ENCODE measurements at regions not wholly inside any gene's neighbourhood (a gene's known extent, or its start where the extent isn't known, plus 50 kb on each side); places are given as distances from the start of the nearest gene placed in this dataset.

DNA sequence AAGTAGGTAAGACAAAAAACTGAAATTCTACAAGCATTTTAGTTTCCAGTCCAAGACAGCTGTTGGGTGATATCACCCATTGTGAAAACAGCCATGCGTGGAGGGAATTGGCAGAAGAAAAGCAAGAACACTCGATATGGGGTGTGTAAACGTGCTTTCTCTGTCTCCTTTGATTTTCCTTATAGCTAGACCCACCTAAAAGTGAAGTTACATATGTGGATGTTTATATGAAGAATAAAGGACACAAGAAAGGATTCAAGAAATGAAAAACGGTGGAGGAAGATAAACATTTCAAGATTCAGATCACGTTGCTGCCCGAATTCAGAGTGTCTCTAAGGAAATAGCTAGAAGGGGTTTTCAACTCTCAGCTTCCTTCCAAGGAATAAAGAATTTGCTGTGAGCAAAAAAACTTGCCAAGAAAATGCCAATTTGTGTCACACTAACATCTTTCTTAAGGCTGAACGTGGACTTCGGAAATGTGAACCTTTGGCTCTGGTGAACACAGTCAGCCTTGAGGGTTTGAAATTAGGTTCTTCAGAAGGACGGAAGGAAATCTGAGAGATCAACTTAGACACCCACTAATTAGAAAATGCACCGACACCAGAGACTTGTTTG lies 269.0 kb upstream of the ADAMTS9 start:
- DNase-seq (ENCODE audit: low read depth): no peak

DNA sequence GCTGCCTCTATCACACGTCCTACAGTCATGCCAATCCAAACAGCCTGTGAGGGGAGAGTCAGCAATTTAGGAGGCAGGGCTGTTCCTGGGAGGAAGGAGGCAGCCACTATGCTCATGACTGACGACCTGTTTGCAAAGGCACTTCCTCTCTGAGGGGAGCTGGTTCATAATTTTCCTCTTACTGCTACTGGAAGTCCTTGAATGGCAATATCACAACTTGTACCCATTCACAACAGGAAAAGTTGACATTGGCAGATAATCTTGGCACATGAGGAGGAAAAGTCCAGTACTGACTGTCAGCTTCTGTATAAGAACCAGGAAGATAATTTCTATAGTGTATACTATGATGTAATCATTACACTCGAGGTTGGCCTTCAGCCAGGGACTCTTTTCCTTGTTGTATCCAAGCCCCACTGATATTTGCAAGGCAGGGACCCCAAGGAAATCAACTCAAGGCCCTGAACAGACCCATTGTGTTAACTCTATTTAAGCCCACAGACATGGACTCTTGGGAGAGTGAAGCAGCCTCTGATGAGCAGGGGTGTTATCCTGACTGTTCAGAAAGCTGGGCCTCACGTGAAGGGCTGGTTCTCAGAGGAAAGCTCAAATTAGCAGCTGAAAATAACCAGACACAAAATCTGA lies 267.3 kb upstream of the ADAMTS9 start:
- DNase-seq (ENCODE audit: low read depth): no peak

DNA sequence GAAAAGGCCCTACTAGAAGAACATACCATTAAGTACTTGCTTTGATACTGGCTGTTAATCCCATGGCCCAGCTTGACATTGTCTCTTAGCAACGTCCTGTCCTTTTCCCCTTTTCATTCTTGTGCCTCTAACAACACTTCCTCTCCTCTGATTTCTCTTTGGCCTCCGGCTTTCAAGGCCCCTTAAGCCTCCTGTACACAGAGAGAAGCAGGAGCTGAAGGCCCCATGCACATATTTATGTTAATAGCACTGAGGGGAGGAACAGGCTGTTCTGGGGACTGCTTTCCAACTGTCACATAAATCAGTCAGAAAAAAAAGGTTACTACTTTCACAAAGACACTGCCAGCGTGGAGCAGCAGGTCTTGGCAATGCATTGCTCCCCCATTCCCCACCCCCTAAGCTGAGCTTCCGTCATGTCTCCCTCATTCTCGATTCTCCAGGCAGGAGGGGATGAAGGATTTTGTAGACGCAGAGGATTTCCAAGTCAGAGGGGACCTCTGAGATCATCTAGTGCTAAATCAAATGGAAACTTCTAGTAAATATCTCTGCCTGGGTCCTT lies 257.4 kb upstream of the ADAMTS9 start:
- no peak for DNase-seq (ENCODE audit: low read depth)

DNA sequence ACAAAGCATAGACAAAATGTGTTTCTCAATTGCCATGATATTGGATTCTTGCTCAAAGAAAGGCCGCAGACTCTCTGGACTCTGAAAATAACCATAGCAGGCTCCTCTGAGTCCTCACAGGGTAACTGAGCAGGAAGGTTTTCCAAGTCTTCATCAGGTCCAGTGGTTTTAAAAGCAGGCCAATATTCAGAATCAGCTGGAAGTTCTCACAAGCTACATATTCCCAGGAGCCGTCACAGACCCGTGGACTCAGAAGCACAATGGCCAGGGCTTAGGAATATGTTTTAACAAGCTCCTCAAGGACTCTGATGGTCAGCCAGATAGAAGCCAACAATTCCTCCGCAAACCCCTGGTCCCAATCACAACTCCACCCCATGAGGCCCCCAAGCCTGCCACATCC lies 256.1 kb upstream of the ADAMTS9 start:
- no peak for DNase-seq (ENCODE audit: low read depth)

- no peak for DNase-seq (ENCODE audit: low read depth)
Observed at GRCh38 chr3:64940596-64941348, 253.0 kb upstream of the ADAMTS9 start.

DNA sequence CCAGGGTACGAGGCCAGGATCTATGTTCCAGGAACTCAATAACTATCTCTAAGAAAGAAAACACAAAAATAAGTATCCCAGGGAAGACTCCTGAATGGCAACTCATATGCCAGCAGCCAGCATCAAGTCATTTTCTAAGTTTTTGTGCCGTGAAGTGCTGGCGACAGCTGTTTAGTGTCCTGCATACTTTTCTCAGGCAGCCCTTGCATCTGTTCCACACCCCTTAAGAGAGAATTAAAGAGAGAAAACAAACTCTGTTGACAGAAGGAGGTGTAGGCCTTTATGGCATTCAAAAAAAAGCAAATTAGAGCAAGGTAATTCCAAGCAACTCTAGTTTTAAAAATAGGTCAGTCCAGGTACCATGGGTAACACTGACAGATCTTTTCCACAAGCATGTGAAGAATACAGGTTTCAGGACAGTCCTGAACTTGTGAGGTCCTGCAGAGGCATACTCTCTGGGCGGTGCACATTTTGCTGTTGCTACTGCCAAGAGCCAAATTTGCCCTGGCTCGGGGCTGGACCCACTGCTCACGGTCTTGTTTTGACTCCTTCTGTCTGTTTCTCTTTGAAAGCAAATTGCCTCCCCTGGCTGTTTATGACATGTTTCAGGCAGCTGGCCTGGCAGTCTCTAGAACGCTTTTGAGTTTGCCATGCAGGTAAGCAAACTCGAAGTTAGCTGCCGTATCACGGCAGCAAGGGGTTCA lies 252.1 kb upstream of the ADAMTS9 start:
- peak; percentile 35 for DNase-seq (ENCODE audit: low read depth)

GRCh38 chr3:64939309-64939708 lies 251.5 kb upstream of the ADAMTS9 start:
- DNase-seq (ENCODE audit: low read depth): no peak

DNA sequence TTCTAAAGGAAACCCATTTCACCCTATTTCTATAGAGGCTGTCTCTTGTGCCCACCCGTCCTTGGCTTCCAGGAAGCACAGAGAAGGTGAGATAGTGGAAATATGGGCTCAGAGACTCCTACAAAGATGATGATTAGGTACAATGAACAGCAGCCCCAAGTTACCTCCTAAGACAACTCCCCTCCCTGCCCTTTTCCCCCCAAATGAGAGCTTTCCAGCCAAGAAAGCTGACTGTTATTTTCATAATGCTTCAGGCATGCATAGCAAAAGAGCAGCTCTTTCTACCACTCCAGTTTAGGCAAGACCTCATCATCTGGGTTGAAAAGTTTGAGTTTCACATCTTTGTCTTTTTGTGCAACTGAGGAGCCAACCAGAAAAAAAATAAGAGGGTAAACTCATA lies 248.8 kb upstream of the ADAMTS9 start:
- DNase-seq (ENCODE audit: low read depth): no peak

DNA sequence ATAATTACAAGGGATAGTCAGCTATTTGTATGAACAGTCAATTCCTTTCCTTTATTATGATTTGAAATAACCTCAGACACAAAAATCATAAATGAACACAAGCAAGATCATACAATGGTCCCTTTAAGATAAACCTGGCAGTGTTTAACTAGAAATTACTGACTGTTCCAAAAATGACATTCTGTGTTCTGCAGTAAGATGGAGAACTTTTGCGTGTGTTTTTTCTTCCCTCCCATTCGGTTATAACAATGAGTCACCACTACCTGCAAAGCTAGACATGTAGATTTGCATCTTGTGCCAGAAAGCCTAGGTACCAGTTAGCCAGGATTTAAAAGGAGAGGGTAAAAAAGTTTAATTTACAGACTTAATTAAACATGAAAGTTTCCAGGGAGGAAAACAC lies 248.2 kb upstream of the ADAMTS9 start:
- DNase-seq (ENCODE audit: low read depth): no peak

DNA sequence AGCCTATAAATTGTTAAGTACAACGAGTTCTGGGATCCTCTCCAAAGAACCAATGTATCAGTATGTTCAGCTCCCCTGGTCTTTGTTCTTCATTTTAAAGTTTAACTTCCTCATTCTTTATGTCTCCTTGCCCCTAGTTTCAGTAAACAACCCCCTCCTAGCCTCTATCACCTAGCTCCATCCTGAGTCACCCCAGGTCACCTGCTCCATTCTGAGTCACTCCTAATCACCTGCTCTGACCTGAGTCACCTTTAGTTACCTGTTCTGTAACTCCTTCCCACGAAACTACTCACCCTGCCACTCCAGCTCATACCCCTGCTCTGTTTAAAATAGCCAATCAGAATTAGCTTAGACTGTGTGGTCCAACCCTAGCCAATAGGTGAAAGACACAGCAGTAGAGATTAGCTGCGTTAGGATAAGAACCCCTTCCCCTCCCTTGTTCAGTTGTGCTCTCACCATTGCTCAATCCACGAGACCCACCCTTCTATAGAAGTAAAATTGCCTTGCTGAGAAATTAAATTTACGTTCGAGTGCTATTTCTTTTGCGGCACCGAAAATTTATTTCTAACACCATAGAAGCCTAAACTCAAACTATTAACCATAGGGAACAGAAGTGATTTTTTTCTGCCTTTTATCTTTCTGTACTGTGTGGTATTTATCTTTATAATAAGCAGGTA lies 245.0 kb upstream of the ADAMTS9 start:
- DNase-seq (ENCODE audit: low read depth): no peak

- DNase-seq (ENCODE audit: low read depth): no peak
Observed at GRCh38 chr3:64932016-64932518, 244.3 kb upstream of the ADAMTS9 start.

DNA sequence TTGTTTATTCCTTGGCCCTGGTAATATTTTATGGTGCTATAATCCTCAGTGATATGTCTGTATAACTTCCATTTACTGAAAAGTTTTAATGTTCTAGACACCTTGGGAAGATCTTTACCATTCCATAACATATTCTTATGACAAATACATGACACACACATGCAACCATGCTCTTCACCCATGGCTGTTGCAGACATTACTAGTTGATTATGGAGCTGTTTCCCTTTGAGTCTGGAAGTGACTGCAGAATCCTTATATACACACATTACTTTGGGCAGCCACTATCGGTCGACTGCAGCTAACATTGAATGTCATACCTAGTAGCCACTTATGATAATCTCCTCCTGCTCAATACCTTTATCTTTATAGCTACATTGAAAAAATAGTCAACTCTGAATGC lies 243.1 kb upstream of the ADAMTS9 start:
- DNase-seq (ENCODE audit: low read depth): no peak

DNA sequence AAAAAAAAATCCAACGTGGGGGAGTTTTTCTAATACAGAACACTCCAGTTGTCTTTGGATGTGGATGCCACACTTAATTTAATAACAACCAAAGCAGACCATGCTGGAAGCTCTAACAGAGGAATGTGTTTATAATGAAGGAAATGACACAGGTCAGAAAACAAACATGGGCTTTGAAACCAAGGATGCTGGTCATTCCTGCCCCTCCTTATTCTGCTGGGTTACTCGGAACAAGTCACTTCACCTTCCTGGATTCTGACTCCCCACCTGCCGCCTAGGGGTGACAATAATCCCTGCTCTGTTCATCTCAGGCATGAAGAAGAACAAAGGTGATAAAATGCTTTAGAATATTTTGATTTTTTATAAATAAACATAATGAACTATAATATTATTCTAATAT lies 240.9 kb upstream of the ADAMTS9 start:
- no peak for DNase-seq (ENCODE audit: low read depth)

DNA sequence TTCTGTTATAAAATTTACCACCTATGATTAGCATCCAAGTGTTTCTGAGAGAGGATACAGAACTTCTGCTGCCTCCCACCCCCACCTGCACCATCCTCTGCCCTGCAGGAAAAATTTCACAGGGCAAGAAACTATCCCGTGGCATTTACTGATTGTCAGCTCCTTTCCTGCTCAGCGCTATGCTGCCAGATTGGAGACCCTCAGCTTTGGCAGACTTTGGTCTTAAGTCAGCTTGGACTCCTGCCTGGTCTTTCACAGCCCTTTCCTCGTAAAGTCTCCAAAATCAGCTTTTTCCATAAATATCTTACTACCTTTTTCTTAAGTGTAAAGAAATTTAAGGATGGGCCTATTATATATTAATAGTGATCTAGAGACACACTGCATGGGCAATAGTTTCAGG lies 239.9 kb upstream of the ADAMTS9 start:
- no peak for DNase-seq (ENCODE audit: low read depth)

GRCh38 chr3:64925575-64925974 lies 237.8 kb upstream of the ADAMTS9 start:
- no peak for DNase-seq (ENCODE audit: low read depth)

DNA sequence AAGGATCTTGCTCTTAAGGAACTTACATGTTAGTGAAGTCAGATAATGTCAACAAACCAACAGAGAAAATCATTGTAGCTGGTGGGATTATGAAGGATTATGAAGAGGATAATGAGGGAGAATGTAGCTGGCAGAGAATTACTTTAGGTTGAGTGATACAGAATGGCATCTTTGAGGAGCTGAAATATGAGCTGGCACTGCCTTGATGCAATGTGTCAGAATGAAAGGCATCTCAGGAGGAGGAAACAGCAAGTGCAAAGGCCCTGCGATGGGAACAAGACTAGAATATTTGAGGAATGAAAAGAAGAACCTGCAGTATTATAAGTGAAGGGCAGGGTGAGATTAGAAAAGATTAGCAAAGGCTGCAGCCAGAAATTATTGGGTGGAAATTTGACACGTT lies 237.2 kb upstream of the ADAMTS9 start:
- DNase-seq (ENCODE audit: low read depth): no peak

DNA sequence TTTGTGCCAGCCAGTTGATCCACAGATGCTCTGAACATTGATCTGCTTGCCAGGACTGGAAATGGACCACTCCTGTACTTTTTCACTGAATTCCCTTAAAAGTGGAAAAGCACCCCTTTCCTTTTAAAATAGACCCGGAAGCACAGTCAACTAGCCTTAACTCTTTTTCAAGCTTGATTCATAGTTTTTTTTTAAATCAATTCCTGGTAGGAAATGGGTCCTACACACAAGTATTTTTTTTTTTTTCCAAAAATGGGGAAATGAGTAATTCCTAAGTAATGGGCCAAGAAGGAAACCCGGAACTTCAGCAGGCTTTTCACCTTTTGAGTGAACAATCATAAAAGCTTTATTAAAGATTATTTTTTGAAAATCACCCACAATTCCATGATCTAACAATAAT lies 234.4 kb upstream of the ADAMTS9 start:
- DNase-seq (ENCODE audit: low read depth): no peak

- DNase-seq (ENCODE audit: low read depth): no peak
Observed at GRCh38 chr3:64921281-64922065, 233.7 kb upstream of the ADAMTS9 start.

DNA sequence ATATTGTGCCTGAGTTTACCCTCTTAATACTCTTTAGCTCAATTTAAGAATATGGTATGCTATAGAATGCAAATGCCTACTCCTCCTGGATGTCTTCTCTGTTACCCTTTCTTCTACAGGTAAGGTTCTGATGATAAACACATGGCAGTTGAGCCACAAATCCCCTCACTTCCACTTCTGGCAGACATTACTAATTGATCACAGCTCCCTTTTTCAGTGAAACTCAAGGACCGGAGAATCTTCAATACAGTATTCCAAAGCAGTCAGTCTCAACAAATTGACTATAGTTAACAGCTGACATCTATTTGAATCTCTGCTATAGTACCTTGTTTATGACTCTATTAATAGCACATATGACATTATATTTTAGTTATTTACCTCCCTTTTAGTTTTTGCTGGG lies 232.1 kb upstream of the ADAMTS9 start:
- no peak for DNase-seq (ENCODE audit: low read depth)

DNA sequence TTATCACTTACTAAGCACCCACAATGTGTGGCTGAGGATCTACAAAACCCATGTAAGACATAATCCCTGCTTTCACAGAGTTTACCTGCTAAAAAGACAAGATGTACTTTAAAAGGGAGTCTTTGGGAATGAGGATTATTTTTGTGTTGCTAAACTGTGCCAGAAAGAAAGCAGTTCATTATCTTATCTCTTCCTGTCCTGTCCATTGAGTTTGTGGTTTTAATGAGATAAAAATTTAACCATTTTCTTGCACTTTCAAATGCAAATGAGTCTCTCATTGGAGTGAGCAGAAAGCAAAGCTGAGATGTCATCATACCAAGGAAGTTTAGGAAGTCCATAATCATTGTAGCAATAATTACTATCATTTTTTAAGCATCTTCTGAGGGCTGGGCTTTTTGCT lies 231.2 kb upstream of the ADAMTS9 start:
- DNase-seq (ENCODE audit: low read depth): no peak
